Karpas-422 (cell line): ENCODE measurements at regions not wholly inside any gene's neighbourhood (a gene's known extent, or its start where the extent isn't known, plus 50 kb on each side); places are given as distances from the start of the nearest gene placed in this dataset.

Source experiments
- DNase-seq: peaks from one replicate; pipeline ENCODE4 v3.0.0-alpha.2; 2015
- H2AFZ ChIP-seq: fragments of 200-600 bp; sonication (generic); 2 replicates; pipeline ENCODE4 v1.6.1; 2014; ENCODE audit warnings: antibody characterized with exemption, low read length, mixed read lengths
- H3K27ac ChIP-seq: fragments of 200-600 bp; sonication (generic); 2 replicates; pipeline ENCODE4 v1.5.1; 2014; ENCODE audit warnings: mild to moderate bottlenecking, low read length, moderate library complexity
- H3K27me3 ChIP-seq: fragments of 200-600 bp; sonication (generic); 2 replicates; pipeline ENCODE4 v1.6.1; 2014; ENCODE audit warnings: low read length, mixed read lengths
- H3K36me3 ChIP-seq: fragments of 200-600 bp; sonication (generic); 2 replicates; pipeline ENCODE4 v1.6.1; 2014; ENCODE audit warnings: low read length, mixed read lengths; ENCODE audit not compliant: insufficient read depth
- H3K4me1 ChIP-seq: fragments of 200-600 bp; sonication (generic); 2 replicates; pipeline ENCODE4 v1.6.1; 2014; ENCODE audit warnings: mild to moderate bottlenecking, low read length, mixed read lengths
- H3K4me2 ChIP-seq: fragments of 200-600 bp; sonication (generic); 2 replicates; pipeline ENCODE4 v1.6.1; 2014; ENCODE audit warnings: low read length, low read depth, mild to moderate bottlenecking; ENCODE audit not compliant: poor library complexity, severe bottlenecking
- H3K4me3 ChIP-seq: fragments of 200-600 bp; sonication (generic); 2 replicates; pipeline ENCODE4 v1.5.1; 2014; ENCODE audit warnings: mild to moderate bottlenecking, antibody characterized with exemption, low read length, mixed read lengths
- H3K79me2 ChIP-seq: fragments of 200-600 bp; sonication (generic); 2 replicates; pipeline ENCODE4 v1.6.1; 2014; ENCODE audit warnings: mild to moderate bottlenecking, low read length, mixed read lengths
- H3K9ac ChIP-seq: fragments of 200-600 bp; sonication (generic); 2 replicates; pipeline ENCODE4 v1.6.0; 2014; ENCODE audit warnings: low read length
- H3K9me2 ChIP-seq: fragments of 200-600 bp; sonication (generic), shearing (Covaris generic); replicated peaks from 2 replicates; pipeline ENCODE4 v1.6.0; 2014; ENCODE audit warnings: mild to moderate bottlenecking, low read length, moderate library complexity; ENCODE audit not compliant: insufficient read depth
- H3K9me3 ChIP-seq: fragments of 300-700, 200-600 bp; sonication (generic); 2 replicates; pipeline ENCODE4 v1.6.1; 2014; ENCODE audit warnings: low read length, mixed read lengths
- H4K20me1 ChIP-seq: fragments of 200-600 bp; sonication (generic); 2 replicates; pipeline ENCODE4 v1.6.1; 2014; ENCODE audit warnings: mild to moderate bottlenecking, antibody characterized with exemption, low read length, low read depth; ENCODE audit not compliant: insufficient read depth

DNA sequence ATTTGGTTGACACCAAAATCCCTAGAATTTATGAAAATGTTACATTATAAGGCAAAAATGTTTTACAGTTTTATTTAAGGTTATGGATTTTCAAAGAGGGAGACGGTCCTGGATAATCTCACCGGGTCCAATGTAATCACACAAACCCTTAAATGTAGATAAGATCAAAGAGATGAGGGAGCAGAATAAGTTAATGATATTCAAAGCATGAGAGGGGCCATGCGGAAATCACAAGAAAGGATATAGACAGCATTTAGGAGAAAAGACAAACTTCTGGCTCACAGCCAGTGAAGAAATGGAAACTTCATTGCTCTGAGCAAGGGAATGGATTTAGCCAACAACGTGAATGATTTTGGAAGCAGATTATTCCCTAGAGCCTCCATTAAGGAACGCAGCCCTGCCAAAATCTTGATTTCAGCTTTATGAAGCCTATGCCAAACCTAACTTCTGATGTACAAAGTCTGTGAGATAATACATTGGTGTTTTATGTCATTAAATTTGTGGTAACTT, 684.4 kb upstream of the GNPDA2 start:
- Histone ChIP-seq H3K4me2 (no peak overlapping the region), H3K27me3 (no peaks in the 10 kb centered on the region), H3K9ac (no peak overlapping the region), H3K79me2 (no peaks in the 10 kb centered on the region), H4K20me1 (no peaks in the 10 kb centered on the region), H2AFZ (no peak overlapping the region), H3K9me3 (peaks cover 17% of the 10 kb centered on the region), H3K4me1 (no peaks in the 10 kb centered on the region), H3K9me2 (no peaks in the 10 kb centered on the region), H3K27ac (no peak overlapping the region), H3K36me3 (no peaks in the 10 kb centered on the region), H3K4me3 (no peak overlapping the region)
- no peak for DNase-seq

- Histone ChIP-seq H3K9me3 (peaks cover 17% of the 10 kb centered on the region), H3K36me3 (no peaks in the 10 kb centered on the region), H2AFZ (no peak overlapping the region), H3K79me2 (no peaks in the 10 kb centered on the region), H3K27me3 (no peaks in the 10 kb centered on the region), H3K27ac (no peak overlapping the region), H4K20me1 (no peaks in the 10 kb centered on the region), H3K9ac (no peak overlapping the region), H3K4me2 (no peak overlapping the region), H3K4me1 (no peaks in the 10 kb centered on the region), H3K9me2 (no peaks in the 10 kb centered on the region), H3K4me3 (no peak overlapping the region)
- no peak for DNase-seq
Measured at GRCh38 chr4:45409536-45409935, 683.2 kb upstream of the GNPDA2 start.

- no peaks in the 10 kb centered on the region for H3K27me3 ChIP-seq
- no peak overlapping the region for H3K4me3 ChIP-seq
- no peak overlapping the region for H2AFZ ChIP-seq
- no peaks in the 10 kb centered on the region for H3K79me2 ChIP-seq
- H3K4me2 ChIP-seq, result no peak overlapping the region
- peaks cover 20% of the 10 kb centered on the region for H3K9me3 ChIP-seq
- H3K27ac ChIP-seq, result no peak overlapping the region
- H3K36me3 ChIP-seq, result no peaks in the 10 kb centered on the region
- no peak overlapping the region for H3K9ac ChIP-seq
- no peaks in the 10 kb centered on the region for H3K9me2 ChIP-seq
- H3K4me1 ChIP-seq, result no peaks in the 10 kb centered on the region
- H4K20me1 ChIP-seq, result no peaks in the 10 kb centered on the region
- DNase-seq, result no peak
Measured at GRCh38 chr4:45408996-45409395, 682.6 kb upstream of the GNPDA2 start.

GRCh38 chr4:45399116-45399515, 672.8 kb upstream of the GNPDA2 start:
- no peaks in the 10 kb centered on the region for H3K36me3 ChIP-seq
- H3K9ac ChIP-seq, result no peak overlapping the region
- DNase-seq, result no peak
- H3K27me3 ChIP-seq, result no peaks in the 10 kb centered on the region
- H2AFZ ChIP-seq, result no peak overlapping the region
- H3K9me2 ChIP-seq, result no peaks in the 10 kb centered on the region
- H3K9me3 ChIP-seq, result peaks cover 34% of the 10 kb centered on the region
- no peaks in the 10 kb centered on the region for H4K20me1 ChIP-seq
- no peak overlapping the region for H3K4me2 ChIP-seq
- no peaks in the 10 kb centered on the region for H3K79me2 ChIP-seq
- H3K4me1 ChIP-seq, result no peaks in the 10 kb centered on the region
- H3K27ac ChIP-seq, result no peak overlapping the region
- no peak overlapping the region for H3K4me3 ChIP-seq

GRCh38 chr4:45385306-45385705, 659.0 kb upstream of the GNPDA2 start:
- DNase-seq, result no peak

DNA sequence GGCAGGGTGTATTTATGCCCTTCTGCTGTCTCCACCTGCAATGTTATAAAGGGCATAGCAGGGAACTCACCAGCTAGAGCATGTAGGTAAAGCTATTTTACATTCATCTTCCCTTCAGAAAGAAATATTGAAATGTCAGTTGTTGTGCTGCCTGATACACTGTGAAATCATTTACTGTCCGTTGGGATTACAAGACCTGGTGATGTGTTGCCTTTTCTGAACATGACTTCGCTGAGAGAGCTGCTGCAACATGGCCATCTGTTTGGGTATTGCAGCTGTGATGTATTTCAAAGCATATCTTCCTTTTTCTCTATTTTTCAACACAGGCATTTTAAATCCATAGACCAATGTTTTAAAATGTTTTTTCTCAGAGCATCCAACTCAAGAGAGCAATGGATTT, 644.1 kb upstream of the GNPDA2 start:
- no peaks in the 10 kb centered on the region for H3K36me3 ChIP-seq
- no peak overlapping the region for H3K27ac ChIP-seq
- no peaks in the 10 kb centered on the region for H4K20me1 ChIP-seq
- no peak overlapping the region for H3K9ac ChIP-seq
- no peak overlapping the region for H3K4me3 ChIP-seq
- no peaks in the 10 kb centered on the region for H3K27me3 ChIP-seq
- no peak overlapping the region for H3K4me2 ChIP-seq
- no peak for DNase-seq
- H3K9me2 ChIP-seq, result no peaks in the 10 kb centered on the region
- H3K9me3 ChIP-seq, result peaks cover 11% of the 10 kb centered on the region; the same call in 1 of the 2 replicates
- H3K4me1 ChIP-seq, result no peaks in the 10 kb centered on the region
- no peak overlapping the region for H2AFZ ChIP-seq
- H3K79me2 ChIP-seq, result no peaks in the 10 kb centered on the region

More at GRCh38 chr4:45385306-45385705, 659.0 kb upstream of the GNPDA2 start:
- H3K9me3 ChIP-seq, result peaks cover 14% of the 10 kb centered on the region
- H3K4me3 ChIP-seq, result no peak overlapping the region
- H4K20me1 ChIP-seq, result no peaks in the 10 kb centered on the region
- no peak overlapping the region for H2AFZ ChIP-seq
- H3K27ac ChIP-seq, result no peak overlapping the region
- H3K9ac ChIP-seq, result no peak overlapping the region
- no peaks in the 10 kb centered on the region for H3K79me2 ChIP-seq
- no peaks in the 10 kb centered on the region for H3K27me3 ChIP-seq
- H3K4me2 ChIP-seq, result no peak overlapping the region
- H3K4me1 ChIP-seq, result no peaks in the 10 kb centered on the region
- no peaks in the 10 kb centered on the region for H3K36me3 ChIP-seq
- no peaks in the 10 kb centered on the region for H3K9me2 ChIP-seq

GRCh38 chr4:45368832-45369231, 642.5 kb upstream of the GNPDA2 start:
- H3K4me2 ChIP-seq, result no peak overlapping the region
- H3K27ac ChIP-seq, result no peak overlapping the region
- no peaks in the 10 kb centered on the region for H3K27me3 ChIP-seq
- H3K9me3 ChIP-seq, result peaks cover 11% of the 10 kb centered on the region; the same call in 1 of the 2 replicates
- no peaks in the 10 kb centered on the region for H3K36me3 ChIP-seq
- no peaks in the 10 kb centered on the region for H3K79me2 ChIP-seq
- no peaks in the 10 kb centered on the region for H4K20me1 ChIP-seq
- H2AFZ ChIP-seq, result no peak overlapping the region
- no peaks in the 10 kb centered on the region for H3K4me1 ChIP-seq
- DNase-seq, result no peak
- H3K9me2 ChIP-seq, result no peaks in the 10 kb centered on the region
- H3K9ac ChIP-seq, result no peak overlapping the region
- H3K4me3 ChIP-seq, result no peak overlapping the region

DNA sequence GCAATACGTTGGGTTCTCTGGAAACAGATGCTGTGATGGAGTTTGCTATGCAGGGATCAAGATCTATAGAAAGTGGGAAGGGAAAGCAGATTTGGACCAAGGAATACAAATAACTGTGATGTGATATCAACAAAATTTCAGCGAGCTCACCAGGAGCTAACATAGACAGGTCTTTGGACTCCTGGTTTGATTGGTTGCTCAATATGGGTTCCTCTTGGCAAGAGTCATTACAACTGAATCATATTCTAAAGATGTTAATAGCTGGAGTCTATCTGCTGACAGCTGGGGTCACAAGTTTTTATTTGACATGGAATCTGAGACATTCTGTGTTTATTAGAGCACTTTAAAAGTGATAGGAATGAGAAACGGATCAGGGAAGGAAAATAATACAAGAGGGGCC, 637.6 kb upstream of the GNPDA2 start:
- Histone ChIP-seq H4K20me1 (no peaks in the 10 kb centered on the region), H3K9ac (no peak overlapping the region), H3K9me3 (peaks cover 12% of the 10 kb centered on the region), H3K27ac (no peak overlapping the region), H3K79me2 (no peaks in the 10 kb centered on the region), H3K4me2 (no peak overlapping the region), H3K4me3 (no peak overlapping the region), H3K36me3 (no peaks in the 10 kb centered on the region), H2AFZ (no peak overlapping the region), H3K27me3 (no peaks in the 10 kb centered on the region), H3K4me1 (no peaks in the 10 kb centered on the region), H3K9me2 (no peaks in the 10 kb centered on the region)
- no peak for DNase-seq
